ENCODE measurements at regions not wholly inside any gene's neighbourhood (a gene's known extent, or its start where the extent isn't known, plus 50 kb on each side); places are given as distances from the start of the nearest gene placed in this dataset.

DNA sequence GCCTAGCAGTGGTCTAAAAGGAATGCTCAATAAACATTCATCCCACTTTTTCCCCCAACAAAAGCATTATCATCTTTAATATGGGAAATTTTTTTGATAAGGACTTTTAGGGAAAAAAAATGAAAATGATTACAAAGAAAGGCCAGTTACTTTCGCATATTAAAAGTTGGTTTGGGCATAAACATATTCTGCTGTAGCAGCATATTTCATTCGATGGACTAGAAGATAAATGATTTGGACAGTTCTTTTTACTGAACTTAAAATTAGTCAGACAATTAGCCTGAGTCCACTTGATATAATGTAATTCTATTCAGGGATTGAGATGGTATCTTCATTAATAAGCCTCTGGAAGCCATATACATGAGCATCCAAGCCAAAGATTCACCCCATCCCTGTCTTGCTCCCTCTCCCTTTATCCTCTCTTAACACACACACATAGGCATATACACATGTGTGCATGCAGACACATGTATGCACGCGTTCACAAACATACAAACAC lies 299.1 kb downstream of the NUAK1 start:
- TF ChIP-seq, protein P1, sequence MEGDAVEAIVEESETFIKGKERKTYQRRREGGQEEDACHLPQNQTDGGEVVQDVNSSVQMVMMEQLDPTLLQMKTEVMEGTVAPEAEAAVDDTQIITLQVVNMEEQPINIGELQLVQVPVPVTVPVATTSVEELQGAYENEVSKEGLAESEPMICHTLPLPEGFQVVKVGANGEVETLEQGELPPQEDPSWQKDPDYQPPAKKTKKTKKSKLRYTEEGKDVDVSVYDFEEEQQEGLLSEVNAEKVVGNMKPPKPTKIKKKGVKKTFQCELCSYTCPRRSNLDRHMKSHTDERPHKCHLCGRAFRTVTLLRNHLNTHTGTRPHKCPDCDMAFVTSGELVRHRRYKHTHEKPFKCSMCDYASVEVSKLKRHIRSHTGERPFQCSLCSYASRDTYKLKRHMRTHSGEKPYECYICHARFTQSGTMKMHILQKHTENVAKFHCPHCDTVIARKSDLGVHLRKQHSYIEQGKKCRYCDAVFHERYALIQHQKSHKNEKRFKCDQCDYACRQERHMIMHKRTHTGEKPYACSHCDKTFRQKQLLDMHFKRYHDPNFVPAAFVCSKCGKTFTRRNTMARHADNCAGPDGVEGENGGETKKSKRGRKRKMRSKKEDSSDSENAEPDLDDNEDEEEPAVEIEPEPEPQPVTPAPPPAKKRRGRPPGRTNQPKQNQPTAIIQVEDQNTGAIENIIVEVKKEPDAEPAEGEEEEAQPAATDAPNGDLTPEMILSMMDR (conservative IDR thresholded peaks at IDR 0.05; ENCODE audit: low read depth, low read length): no peak
- DNase-seq (ENCODE audit: low read depth): no peak
- H3K4me3 ChIP-seq (ENCODE audit: low read depth, low read length): no peak overlapping the region

DNA sequence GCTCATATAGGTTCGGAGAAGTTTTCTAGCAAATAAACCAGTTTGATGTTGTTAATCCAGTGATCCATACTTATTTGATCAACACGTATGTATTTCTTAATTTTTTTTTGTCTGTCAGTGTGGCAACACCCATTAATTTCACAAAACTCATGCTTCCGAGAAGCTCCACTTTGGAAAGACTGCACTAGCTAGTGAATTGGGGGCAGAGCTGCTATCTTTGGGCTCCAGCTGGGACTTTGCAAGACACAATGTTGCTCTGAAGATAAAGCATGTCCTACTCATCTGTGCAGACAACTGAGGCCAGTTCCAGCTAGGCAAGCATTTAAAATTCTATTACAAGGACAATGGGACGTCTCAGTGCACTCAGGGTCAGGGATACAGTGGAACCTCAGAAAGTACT lies 298.4 kb downstream of the NUAK1 start:
- no peak for DNase-seq (ENCODE audit: low read depth)
- TF ChIP-seq, protein P1 (conservative IDR thresholded peaks at IDR 0.05; ENCODE audit: low read depth, low read length): no peak
- H3K4me3 ChIP-seq (ENCODE audit: low read depth, low read length): no peak overlapping the region

DNA sequence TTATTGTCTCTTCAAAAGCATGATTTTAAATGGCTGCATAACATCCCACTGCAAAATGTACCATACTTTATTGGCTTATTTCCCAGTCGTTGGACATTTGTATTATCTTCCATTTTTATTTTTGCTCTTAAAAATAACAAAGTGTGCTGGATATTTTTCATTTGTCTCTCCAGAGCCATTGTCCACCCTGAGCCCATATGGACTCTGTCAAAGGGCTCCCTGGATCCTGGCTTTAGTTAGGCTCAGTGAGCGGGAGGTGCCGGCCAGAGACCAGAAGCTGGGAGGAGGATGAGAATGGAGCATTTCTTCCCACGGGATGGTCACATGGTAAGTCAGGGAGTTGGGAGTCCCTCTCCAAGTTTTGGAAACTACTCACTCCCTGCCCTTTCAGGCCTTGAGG lies 296.9 kb downstream of the NUAK1 start:
- H3K4me3 ChIP-seq (ENCODE audit: low read depth, low read length): no peak overlapping the region
- no peak for DNase-seq (ENCODE audit: low read depth)
- TF ChIP-seq, protein P1 (conservative IDR thresholded peaks at IDR 0.05; ENCODE audit: low read depth, low read length): no peak

DNA sequence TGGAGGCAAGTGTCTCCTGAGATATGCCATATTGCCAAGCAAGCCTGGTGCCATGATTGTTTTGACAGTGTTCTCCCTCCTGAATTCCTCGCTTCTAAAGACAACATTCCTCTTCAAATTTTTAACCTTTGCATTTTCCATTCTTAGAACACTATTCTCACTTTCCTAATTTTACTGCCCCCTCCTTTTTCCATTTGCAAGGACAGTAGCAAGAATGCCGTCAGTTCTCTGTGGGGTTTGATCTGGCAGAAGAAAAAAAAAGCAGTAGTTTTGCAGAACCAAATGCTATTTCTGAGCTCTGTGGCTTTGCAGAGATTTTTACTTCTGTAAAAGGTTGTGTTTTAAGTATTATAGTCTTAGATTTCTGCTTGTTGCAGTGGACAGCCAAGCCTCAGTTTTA lies 295.2 kb downstream of the NUAK1 start:
- no peak for DNase-seq (ENCODE audit: low read depth)
- TF ChIP-seq, protein P1 (conservative IDR thresholded peaks at IDR 0.05; ENCODE audit: low read depth, low read length): no peak
- H3K4me3 ChIP-seq (ENCODE audit: low read depth, low read length): no peak overlapping the region

DNA sequence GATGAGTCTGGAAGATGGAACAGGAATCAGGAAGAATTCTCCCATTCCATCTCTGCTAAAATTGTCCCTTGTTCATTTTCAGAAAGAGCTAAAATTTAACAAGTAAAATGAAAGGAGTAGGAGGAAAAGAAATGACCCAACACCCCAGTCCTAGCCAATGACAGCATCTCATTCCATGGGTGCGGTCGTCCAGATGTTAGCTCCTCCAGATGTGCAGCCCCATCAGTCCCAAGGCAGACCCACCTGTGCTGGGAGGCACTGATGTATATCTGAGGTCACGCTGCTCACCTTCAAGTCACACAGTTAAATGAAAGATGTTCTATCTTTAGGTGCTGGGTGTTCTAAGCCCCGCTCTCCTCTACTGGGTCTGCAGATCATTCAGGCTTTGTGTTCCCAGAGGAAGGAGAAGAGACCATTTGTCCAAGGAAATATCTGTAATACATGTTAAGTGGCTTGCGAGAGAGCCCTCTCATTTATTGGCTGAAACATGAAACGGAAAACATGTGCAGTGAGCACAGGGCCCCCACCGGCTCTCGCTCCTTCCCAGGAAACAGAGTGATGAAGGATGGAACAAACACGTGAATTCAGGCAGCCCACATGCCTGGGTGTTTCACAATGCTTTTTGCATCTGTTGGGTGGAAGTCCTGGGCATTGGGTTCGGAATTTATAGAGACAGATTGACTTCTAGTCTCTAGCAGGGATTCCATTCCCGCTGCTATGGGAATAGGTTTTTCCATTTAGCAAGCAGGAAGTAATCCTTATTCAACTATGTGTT lies 294.6 kb downstream of the NUAK1 start:
- TF ChIP-seq, protein P1 (conservative IDR thresholded peaks at IDR 0.05; ENCODE audit: low read depth, low read length): no peak
- H3K4me3 ChIP-seq (ENCODE audit: low read depth, low read length): no peak overlapping the region
- DNase-seq (ENCODE audit: low read depth): no peak

DNA sequence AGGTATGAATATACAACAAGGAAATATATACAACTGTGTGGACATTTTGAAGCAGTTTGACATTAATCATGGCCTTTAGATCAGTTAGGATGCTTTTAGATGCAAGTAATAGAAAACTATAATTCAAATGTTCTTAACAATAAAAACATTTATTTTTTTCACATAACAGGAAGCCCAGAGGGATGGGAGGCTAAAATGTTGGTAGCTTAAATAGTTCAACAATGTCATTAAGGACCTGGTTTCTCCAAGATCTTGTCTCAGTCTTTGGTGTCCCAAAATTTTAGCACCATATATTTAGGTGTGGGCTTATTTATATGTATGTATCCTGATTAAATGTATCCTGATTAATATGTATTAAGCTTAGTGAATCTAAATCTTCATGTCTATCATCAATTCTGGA lies 292.4 kb downstream of the NUAK1 start:
- DNase-seq (ENCODE audit: low read depth): no peak
- H3K4me3 ChIP-seq (ENCODE audit: low read depth, low read length): no peak overlapping the region
- TF ChIP-seq, protein P1 (conservative IDR thresholded peaks at IDR 0.05; ENCODE audit: low read depth, low read length): no peak

DNA sequence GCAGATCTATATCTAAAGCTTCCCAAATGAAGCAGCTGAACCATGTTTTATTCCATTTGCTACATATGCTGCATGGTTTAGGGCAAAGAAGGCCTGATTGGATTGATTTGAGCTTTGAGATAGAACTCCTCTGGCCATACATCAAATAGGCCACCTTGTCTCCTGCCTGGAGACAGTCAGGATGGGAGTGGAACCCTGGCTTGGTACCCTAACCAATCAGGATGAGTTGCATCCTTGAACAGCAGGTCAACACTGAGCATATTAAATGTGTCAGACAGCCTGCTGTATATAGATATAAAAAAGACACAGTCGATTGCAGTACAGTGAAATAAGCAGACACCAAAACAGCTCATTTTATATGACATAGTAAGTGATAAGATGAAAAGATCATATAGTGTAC lies 291.7 kb downstream of the NUAK1 start:
- TF ChIP-seq, protein P1 (conservative IDR thresholded peaks at IDR 0.05; ENCODE audit: low read depth, low read length): no peak
- DNase-seq (ENCODE audit: low read depth): no peak

More for the DNA sequence above, 291.7 kb downstream of the NUAK1 start:
- no peak overlapping the region for H3K4me3 ChIP-seq (ENCODE audit: low read depth, low read length)
